ENCODE measurements at regions not wholly inside any gene's neighbourhood (a gene's known extent, or its start where the extent isn't known, plus 50 kb on each side); places are given as distances from the start of the nearest gene placed in this dataset.
"Not testable (repeated sequence)": the region's sequence is repeated elsewhere in the genome, so short reads cannot be mapped to it uniquely, and the experiment has no call there.

DNA sequence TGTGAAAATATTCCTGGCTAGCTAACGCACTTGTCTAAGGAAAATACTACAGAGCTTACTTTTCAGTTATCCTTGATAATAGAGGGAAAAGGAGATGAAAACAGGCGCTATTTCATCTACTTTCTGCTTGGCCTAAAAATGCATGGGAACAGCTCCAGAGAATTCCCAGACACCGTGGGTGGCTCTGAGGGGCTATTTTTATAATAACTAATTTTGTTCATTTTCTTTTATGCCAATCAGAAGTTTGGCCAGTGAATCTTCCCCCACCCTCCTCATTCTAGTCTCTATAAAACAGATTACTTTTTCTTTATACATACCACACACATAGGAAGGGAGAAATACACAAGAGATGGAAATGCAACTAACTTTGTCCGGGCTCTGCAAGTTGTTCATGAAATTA lies 322.9 kb downstream of the SETD4 start:
- DNase-seq = no peak

DNA sequence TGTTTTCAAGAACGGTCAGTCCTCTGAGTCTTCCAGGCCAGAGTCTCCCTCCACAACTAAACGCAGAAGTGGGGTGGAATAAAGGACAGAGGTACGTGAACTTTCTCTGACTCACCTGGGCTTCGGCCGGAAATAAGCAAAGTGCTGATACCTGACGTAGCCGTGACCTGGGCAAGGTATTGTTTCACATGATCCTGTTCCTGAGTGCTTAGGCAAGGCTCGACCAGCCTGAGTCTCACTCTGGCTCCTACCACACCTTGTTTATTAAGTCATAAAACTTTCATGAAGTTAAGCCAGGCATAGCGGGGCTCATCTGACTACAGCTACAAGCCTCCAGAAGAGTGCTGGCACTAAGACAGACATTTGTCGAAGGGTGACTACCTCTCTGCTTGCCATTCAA lies 327.5 kb downstream of the SETD4 start:
- DNase-seq = no peak

DNA sequence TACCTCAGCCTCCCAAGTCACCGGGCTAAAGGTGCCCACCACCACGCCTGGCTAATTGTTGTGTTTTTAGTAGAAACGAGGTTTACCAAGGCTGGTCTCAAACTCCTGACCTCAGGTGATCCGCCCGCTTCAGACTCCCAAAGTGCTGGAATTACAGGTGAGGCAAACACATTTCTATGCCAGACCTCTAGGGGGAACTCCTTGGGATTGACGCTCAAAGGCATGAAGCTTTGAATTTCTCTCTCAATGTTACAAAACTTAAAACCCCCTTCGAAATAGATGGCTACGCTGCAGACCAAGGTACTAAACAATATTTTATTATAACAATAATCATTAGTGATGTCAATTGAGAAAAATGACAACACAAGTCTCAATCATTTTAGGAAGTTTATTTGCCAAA lies 330.0 kb downstream of the SETD4 start:
- DNase-seq = no peak

DNA sequence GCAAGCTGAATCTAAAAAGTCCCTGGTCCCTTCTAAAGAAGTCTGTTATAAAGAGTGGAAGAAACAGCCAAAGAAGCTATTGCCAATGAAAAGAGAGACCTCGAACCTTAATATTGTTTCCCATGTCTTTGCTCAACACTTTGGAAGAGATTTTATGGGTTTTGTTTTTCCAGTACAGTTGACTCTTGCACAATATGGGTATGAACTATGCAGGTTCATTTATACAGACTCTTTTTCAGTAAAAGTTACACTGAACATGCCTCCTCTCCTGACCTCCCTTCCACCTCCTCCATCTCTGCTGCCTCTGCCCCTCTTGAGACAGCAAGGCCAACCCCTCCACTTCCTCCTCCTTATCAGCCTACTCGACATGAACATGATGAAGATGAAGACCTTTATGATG lies 332.5 kb downstream of the SETD4 start:
- no peak for DNase-seq

DNA sequence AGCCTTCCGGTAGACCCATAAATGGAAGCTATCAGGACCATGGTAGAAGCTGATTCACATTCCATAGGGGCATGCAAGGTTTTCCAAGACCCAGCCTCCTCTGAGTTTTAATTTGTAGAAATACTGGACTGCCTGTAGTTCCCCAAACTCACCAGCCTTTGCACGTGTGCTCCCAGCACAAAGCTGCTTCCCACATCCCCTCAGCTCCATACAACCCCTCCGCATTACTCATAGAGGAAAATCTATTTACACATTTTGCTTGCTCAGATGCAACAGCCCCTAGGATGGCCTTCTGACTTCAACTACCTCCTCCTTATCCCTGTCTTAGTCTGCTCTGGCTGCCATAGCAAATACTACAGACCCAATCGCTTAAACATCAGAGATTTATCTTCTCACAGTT lies 336.2 kb downstream of the SETD4 start:
- DNase-seq = no peak

DNA sequence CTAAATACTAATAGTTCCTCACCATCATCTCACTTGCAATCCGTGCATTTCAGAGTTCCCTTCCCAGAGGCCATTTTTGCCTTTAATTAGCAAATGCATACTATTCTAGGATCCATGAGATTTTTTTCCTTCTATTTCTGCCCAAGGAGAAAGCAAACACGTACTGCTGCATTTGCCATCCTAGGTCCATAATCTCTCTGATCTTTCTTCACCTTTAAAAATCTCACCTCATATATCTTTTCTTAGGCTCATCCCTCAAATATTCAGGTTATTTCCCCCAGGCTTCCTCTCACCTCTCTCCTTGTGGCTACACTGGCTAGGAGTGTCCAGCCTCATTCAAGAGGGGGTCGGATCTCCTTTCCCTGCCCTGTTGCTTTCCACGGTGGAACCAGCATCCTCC lies 338.6 kb downstream of the SETD4 start:
- no peak for DNase-seq

DNA sequence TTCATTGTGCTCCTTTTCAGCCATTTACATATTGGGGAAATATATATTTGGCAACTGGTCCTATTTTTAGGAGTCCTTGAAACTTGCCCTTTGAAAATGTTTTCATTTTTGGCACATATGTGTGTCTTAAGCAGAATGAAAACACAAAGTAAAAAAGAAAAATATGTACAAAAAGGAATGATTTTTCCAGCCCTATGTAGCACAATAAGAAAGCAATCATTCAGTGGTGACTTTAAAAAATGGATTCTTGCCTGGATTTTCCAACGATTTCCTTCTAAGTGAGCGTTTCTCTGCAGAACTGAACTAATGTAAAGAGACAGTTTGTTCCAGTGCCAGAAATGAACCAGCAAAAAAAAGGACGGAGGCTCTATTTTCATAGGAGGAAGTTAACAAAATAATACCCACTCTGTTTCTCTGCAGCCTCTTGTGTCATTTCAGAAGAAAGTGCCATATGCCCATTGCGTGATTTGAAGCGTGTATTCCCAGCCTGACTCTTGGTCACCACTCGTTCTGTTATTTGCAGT lies 340.1 kb downstream of the SETD4 start:
- DNase-seq = no peak

DNA sequence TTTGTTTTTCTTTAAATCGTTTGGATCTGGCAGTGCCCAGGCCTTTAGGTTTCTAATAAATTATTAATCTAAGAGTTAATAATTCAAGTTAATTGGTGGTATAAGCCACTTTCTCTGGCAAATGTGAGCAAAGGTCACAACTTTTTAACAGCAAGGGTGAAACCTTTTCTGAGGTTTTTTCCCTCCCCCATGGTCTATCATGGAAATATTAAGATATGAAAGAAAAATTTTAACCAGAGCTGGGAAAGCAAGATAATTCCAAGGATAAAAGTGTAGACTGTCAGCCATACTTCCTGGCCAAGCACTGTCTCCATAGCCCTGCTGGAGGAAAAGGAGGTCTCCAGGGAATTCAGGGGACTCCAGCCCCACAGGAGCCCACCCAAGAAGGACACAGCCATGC lies 341.2 kb downstream of the SETD4 start:
- no peak for DNase-seq

DNA sequence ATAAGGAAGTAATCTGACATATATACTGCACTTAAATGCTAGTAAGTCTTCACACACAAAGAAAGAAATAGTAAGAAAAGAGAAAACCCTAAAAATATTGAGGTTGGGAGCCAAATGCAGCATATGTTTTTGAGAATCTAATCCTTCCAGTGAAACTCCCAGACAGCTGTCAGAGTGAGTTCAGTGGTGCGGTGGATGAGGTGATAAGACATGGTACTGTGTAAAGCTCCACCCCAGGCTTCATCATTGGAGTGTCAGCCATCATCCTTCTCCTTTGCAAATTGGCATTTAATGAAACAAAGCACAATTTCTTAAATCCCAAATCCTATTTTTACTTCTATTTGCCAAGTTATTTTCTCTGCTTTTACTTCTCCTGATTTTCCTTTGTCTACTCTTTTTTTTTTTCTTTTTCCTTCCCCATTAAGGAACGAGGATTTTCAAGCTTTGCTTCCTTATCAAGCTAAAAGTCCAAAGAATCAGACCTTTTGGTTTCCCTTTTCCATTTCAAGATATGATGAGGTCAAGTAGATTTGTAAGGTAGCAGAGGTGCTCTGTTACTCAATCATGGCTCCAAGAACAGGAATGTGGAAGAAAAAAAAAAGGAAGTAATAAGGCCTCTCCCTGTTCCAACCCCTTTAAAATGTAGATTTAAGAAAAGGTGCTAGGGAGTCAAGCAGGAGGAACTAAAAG lies 343.3 kb downstream of the SETD4 start:
- no peak for DNase-seq

DNA sequence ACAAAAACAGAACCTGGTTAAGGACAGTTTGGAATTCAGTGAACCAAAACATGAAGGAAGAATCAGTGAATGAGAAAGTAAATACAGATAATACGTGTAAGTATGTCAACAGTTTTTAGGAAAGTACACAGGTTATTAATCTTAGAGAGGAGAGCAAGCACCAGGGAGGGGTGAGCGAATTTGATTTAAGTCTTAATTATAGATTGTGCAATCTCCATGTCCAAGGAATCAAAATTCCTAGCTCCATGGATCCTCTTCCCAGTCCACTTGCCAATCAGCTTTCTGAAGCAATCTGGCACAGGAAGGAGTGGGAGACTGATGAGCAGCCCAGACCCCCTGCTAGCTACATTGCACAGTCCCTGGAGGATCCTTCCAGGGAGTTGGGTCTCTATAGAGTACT lies 346.4 kb downstream of the SETD4 start:
- DNase-seq = no peak

DNA sequence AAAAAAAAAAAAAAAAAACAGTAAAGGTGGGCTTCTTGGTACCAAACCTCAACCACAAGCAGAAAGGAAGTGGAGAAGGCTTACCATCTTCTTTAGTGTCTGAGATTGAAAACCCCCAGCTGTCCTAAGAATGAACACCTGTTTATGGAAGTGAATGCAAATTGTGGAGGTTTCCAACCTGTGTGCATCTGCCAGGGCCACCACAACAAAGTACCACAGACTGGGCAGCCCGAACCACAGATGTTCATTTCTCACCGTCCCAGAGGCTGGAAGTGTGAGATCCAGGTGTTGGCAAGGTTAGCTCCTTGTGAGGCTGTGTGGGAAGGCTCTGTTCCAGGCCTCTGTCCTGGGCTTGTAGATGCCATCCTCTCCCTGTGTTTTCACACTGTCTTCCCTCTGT lies 348.7 kb downstream of the SETD4 start:
- DNase-seq = no peak

DNA sequence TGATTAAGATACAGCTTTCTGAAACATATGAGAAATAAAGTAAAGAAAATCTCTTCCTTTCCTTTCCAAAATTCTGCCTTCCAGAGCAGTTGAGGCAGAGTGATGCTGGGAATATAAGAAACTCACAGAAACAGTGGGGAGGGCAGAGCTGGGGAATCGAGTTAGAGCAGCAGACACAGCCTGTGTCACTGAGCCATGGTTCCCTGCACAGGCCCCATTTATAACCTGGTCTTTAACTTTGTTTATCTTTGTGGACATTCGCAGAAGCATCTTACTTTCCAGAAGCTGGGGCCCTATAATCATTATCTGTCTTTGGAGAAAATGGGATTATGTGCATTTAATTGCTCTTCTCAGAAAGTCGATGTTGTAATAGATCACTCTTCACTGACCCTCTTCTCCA lies 349.1 kb downstream of the SETD4 start:
- DNase-seq = no peak

DNA sequence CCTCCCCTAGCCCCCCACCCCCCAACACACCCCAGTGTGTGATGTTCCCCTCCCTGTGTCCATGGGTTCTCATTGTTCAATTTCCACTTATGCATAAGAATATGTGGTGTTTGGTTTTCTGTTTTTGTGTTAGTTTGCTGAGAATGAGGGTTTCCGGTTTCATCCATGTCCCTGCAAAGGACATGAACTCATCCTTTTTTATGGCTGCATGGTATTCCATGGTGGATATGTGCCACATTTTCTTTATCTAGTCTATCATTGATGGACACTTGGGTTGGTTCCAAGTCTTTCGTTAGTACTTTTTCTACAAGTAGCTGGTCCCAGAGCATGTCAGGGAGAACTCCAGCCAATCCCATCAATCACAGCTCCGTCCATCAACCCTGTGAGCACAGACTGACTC lies 350.3 kb downstream of the SETD4 start:
- DNase-seq = not testable (repeated sequence)

DNA sequence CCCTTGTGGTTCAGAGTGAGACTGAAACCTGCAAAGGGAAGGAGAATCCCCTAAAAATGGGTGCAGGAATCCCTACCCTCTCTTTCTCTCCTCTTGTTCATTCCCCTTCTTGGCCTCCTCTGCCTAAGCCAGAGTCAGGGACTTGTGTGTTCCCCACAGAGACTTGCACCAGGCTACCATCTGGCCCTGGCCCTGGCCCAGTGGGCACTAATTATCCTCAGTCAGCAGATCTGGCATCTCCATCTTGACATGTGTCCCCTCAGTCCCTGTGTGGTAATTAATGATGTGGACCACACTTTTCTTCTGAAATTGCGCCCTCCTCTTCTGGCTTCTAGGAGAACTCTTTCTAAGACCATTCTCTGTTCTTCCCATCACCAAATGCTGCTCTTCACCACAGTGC lies 354.4 kb downstream of the SETD4 start:
- DNase-seq = peak in 1 of 2 experiments; percentile 8

DNA sequence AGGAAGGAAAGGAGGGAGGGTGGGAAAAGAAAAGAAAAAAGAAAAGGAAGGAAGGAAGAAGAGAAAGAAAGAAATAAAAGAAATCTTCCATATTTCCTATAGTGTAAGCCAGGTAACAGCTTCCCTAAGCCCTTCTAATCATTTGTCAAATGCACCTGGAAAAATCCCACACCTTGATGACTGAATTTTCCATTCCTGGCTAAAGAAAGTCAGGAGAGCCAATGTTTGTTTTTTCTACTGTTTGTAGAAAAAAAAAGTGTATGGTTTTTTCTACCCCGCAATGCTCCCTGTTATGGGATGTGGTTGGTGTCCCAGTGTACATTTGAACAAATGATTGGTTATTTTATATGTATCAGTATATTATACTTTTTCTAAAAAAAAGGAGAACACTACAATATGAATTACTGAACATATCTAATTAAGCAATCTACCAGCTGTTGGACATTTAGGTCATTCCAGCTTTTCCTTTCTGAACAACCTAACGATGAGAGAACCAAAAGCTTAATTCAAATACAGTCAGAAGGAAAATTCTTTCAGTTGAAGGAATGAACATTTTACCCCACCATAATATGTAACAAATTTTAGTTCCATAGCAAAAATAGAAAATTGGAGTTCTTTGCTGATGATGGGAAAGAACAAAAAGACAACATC lies 355.0 kb downstream of the SETD4 start:
- no peak for DNase-seq

DNA sequence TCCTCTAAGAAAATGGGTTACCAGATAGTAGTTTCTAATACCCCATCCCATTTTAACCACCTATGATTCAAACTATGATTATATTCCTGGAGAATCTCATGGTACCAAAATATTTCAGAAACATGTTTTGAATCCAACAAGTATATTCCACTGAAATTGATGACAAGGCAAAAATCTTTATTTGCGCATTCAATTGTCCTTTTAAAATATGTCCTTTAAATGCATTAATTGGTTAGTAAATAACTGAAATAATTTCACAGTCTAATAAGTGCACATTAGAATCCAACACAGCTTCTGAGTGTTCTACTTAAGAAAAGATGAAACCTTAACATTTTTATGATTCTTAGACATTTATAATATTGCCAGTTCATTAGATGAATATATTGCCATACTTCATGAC lies 356.6 kb downstream of the SETD4 start:
- DNase-seq = no peak

DNA sequence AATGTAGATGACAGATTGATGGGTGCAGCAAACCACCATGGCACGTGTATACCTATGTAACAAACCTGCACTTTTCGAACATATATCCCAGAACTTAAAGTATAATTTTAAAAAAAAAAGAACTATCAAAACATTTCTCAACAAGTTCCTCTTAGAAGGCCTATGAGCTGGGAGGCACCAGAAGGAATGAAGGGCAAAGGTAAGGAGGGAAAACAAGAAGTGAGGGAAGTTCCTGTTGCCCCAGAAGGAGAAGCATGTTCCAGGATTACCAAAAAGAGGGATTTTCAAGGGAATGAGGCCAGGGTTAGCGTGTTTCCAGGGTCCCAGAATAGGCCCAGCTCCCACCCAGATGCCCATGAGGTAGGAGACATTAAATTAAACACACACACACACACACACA lies 361.0 kb downstream of the SETD4 start:
- no peak for DNase-seq

DNA sequence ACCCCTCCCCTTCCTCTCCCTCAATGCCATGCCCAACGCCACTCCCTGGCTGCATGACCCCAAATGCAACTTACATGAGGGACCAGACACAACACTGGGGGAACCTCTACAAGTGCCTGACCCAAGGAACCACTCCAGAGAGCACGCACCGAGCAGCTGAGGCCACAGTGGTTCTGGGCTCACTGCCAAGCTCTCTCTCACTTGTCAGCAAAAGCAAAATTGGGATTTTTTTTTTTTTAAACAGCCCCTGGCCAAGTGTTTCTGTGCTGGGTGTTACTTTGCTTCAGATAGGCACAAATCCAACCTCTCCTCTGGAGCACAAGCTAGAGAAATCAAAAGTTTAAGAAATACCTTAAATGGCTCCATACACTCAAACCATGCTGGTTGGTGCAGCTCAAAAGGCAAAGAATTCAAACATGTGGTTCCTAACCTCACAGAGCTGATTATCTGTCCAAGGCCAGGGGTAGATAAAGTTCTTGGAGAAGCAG lies 363.0 kb downstream of the SETD4 start:
- no peak for DNase-seq

DNA sequence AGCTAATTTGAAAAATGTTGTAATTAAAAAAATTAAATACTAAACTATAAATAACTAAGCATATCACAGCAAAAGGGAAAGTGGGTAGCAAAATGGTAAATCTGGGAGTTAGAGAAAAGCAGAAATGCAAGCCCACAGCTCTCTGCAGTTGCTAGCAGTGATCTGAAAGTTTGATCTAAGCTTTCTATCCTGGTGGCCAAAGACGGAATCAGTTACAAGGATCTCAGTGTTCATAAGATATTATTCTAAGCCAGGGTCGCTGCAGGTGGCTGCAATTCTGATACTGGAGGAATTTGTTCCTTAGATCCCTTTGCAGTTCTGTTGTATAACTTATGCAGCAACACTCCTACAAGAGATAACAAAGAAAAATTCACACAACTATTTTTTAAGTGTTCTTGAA lies 363.7 kb downstream of the SETD4 start:
- no peak for DNase-seq

DNA sequence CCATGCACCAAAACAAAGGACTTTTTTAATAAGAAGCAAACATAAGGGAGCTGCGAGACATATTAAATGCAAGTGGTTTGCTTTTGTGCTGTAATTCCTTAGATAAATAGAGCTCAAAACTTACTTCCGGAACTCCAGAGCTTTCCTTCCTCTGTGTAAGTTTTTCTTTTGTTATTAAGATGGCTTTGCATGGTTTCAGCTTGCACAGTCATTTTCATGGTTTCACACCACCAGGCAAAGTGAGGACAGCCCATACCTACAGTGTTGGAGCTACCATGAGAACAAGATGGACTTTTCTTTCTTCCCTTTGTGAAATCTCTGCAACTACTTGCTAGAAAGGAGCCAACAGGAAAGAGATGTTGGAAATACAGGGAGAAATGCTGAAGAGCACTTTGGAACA lies 368.0 kb downstream of the SETD4 start:
- DNase-seq = no peak

DNA sequence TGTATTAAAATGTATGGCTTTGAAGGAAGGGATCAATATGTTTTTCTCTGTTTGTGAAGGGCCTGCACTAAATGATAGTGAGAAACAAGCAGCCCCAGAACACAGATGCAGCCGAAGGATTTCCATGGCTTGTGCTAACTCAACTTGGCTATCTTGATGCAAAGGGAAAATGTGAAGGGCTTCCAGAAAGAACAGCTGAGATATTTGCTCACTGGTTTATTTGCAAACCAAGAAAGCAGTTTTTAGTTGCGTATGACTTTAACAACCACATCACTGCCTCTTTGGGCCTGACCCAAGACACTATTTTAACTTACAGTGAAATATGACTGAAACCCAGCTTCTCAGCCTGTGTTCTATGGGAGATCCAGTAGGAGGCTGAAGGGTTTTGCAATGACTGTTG lies 369.9 kb downstream of the SETD4 start:
- DNase-seq = no peak

DNA sequence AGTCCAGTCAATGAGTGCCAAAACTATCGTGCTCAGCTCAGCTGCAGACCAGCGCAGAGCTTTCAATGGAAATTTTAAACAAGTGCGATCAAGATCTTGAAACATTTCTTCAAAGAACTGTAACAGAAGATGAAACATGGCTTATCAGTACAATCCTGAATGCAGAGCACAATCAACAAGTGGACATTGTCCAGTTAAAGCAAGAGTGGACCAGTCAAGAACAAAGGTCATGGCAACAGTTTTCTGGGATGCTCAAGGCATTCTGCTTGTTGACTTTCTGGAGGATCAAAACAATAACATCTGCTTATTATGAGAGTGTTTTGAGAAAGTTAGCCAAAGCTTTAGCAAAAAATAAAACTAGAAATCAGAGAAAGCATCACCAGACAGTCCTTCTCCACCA lies 374.2 kb downstream of the SETD4 start:
- no peak for DNase-seq

DNA sequence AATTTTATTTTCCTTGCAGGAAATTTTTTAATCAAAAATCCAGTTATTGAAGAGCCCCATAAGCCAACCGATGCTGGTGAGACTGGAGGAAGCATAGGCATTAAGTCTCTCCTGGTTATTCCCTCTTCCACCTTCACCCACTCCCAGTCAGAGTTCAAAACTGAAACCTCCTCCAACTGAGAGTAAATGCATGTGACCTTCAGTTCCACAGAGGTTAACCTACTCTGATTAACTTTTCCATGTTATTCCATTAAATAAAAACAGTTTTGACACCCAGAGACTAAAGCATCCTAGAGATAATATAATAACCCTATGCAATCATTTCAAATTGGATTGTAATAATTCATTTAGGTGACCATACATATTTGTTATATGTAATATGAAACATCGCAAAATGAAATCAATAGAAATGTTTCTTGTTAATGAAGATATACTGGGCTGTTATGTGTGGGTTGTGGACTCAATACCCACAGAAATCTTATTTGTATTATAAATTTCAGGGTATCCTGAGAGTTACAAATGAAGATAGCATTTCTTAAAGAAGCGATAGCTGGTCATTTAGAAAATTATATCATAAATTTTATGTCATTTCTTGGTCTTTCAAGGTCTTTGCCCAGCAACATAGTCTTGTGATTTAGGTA lies 376.5 kb downstream of the SETD4 start:
- no peak for DNase-seq

DNA sequence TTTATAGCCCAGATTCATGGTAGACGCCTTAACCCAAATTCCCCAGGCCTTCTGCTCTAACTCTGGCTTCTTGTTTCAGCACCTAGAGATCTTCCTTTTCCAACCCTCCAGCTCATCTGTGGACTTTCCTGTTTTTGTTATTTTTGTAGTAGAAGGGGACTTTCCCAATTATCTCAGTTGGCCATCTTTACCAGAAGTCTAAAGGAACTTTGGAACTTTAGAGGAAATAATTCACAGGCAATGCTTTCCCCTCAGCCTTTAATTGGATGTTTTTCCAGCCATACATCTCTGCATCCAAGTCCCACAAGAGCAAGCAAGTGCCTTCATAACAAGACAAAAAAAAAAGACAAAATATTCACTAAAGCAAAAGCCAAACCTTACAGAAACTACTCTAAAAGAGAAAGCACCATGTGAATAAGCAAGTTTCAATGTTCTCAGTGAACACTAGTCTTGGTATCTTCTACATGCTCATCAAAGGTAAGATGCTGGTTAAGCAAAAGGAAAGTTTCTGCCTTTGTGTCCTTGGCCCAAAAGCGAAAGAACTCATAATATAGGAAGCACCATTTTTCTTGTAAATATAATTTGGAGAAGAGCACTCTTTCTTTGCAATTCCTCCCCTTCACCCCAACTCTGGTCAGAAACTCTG lies 377.3 kb downstream of the SETD4 start:
- DNase-seq = no peak

Data from NCI-H446 (cell line).